Nucleus accumbens (tissue), 56 donors: ENCODE measurements at regions not wholly inside any gene's neighbourhood (a gene's known extent, or its start where the extent isn't known, plus 50 kb on each side); places are given as distances from the start of the nearest gene placed in this dataset.
A peak's percentile ranks its signal among the peaks of the same experiment; 100 is the strongest.
"Not testable (repeated sequence)": the region's sequence is repeated elsewhere in the genome, so short reads cannot be mapped to it uniquely, and the experiment has no call there.

ENCODE experiments used
- DNase-seq, 56 donors: peaks; one replicate each; lab custom pipeline; 2025; lab: John Stamatoyannopoulos, UW

GRCh38 chr15:66634540-66634939 lies 67.5 kb upstream of the SMAD6 start:
- DNase-seq: no peak

DNA sequence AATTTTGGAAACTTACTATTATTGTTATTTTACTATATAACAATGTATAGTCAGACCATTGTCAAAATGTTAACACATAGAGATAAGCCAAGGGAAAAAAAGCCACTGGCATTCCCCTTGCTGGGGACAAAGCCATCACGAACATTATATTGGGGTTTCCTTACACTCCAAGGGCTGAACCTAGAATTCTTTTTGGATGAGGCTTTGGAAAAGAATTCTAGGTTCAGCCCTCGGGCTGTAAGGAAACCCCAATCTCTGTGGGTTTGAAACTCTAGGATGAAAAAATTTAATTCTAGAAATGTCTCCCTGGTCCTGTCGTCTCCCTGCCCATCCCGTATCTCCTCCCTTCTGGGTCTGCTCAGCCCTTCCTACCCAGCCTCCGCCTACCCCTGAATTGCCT lies 67.0 kb upstream of the SMAD6 start:
- DNase-seq: no peak

- no peak for DNase-seq
These were observed 66.2 kb upstream of the SMAD6 start for GRCh38 chr15:66635817-66636216.

GRCh38 chr15:66637044-66637443 lies 65.0 kb upstream of the SMAD6 start:
- DNase-seq: not testable (repeated sequence)

DNA sequence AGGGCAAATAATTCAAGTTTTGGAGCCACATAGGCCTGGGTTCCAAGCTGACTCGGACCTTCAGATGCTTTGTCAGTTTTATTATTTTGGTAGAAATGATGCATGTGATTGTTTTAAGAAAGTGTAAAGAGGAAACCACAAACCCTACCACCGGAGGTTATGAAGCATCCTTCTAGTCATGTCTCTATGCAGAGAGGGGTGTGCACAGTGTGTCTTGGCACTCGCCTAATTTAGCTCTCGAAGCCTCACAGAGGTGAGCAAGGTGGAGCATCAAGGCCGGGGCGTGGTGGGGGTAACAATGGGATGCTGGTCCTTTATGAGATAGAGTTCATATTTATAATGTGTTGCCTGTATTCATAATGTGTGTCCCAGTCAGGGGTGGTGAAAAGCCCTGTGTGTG lies 63.7 kb upstream of the SMAD6 start:
- no peak for DNase-seq

DNA sequence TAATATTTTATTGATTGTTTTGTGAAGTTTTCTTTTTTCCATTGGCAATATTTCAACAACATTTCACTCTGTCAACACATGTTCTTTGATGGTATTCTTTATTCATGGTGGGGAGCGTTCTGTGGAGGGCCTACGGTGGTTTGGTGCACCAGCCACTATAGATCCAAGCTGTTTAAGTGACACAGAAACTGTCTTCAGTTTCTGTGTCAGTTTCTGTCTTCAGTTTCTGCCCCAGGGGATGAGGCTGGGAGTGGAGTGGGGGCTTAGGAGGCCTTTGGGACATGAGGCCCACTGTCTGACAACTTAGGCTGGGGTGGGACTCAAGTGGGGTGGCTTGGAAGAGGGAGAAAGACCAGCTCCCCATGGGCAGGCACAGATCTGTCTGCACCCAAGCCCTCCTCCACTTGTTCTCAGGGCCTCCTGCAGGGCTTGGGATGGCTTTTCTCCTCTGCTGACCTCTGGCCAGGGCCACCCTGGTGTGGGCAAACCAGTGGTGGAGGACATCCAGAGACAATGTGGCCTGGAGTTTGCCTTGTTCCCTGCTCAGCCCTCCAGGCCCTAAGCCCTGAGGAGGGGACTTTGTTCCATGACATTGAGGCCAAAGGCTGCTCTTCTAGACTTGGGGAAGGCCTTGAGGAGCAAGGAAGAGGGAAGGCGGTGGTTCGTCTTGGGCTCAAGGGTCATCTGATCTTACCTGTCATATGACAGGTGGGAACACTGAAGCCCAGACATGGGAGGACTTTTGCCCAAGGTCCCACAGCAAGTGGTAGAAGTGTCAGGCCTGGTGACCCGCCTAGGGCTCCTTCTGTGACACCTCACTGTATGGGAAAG lies 60.3 kb upstream of the SMAD6 start:
- DNase-seq: no peak

DNA sequence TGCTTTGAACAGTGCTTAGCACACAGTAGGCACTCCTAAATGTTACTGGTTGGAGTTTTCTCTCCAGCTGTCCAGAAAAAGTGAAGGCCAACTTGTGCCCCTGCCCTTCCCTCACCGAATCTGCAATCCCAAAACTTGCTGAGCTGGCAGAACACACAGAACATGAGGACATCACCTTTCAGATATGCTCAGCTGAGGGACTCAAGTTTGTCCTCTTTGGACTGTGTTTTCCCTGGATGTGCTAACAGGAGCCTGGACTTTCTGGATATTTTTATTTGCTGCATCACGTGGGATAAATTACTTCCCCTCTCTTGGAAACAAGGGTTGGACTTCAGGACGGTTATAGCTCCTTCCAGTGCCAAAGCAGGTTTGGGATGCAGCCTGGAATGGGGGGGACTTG lies 59.5 kb upstream of the SMAD6 start:
- no peak for DNase-seq

GRCh38 chr15:66643033-66643432 lies 59.0 kb upstream of the SMAD6 start:
- DNase-seq: no peak

DNA sequence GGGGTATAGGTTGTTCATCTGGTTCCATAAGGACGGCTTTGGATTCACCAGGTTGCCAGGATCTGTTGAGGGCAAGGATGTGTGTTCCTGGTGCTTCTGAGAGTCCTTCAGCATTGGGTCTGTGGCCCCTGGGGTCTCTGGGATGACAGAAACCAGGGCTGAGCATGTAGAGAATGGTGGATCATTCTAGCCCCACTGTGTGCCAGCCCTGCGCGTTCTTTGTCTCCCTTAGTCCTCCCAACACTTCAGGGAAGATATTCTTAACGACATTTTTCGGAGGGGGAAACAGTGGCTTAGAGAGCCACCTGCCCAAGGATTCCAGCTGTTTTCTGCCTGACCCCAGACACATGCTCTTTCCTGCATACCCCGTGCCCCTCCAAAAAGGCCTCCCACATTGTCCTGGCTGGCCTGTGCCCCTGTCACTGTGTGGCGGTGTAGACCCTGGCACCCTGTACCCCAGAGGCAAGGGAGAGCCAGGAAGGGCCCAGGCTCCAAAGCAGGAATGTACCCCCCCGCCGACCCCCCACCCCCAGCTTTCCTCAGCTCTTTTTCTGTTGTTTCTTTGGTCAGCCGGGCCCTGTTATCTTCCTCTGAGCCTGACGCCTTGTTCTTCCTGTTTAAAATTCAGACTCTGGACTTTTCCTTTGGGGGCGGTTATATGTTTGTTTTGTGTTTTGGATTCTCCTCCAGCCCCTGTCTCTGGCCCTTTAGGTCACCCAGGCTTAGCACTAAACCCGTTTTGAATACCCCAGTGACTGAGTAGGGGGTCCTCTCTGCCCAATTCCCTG lies 57.8 kb upstream of the SMAD6 start:
- no peak for DNase-seq

GRCh38 chr15:66644869-66645268 lies 57.2 kb upstream of the SMAD6 start:
- DNase-seq: no peak

DNA sequence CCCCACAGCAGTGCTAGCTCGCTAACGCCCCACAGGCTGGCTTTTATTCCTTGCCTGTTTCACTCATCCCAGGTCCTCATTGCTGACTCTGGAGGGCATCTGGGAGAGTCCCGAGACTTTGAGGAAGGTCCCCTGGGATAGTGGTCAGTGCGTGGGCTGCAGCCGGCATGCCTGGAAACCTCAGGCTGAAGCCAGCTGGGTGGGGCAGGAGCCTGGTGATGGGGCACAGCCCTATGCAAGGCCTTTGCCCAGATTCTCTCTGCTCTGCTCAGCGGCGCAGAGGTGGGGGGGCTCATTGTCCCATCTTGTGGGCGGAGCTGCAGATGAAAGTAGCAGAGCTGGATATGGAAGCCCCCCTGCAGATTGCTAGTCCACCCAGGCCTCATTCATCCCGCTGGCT lies 55.7 kb upstream of the SMAD6 start:
- no peak for DNase-seq

DNA sequence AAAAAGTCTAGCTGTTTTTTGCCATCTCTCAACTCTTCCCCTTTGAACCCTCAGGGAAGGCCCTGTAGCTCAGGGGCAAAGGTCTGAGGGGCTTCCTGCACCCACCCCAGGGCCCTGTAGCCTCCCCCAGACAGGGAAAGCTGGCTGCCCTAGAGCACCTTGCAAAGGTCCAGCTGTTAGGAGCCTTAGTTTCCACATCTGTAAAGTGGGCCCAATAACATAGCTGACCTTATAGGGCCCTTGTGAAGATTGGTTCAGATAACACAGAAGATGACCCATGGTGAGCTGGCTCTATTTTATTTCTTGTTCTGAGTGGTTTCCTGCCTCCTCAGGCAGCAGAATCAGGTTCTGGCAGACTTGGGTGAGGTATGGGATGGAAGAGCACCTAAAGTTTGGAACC lies 55.2 kb upstream of the SMAD6 start:
- DNase-seq: no peak

- peak in 1 of 56 donors; percentile 3 for DNase-seq
These were observed 54.7 kb upstream of the SMAD6 start for GRCh38 chr15:66647358-66647757.

DNA sequence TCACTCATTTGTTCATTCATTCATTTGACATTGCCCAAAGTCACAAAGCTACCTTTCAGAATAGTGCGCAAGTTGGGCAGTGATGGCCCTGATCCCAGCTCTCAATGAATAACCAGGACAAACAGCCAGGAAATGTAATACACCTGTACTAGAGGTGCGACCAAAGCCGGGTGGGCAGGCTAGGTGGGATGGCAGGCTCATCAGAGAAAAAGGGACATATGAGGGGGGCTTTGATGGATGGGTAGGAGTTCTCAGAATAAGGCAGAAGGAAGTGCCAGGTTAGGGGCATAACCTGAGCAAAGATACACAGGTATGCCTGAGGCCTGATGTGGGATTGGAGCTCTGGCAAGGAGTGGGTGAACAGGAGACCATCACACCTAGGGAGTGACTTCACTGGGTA lies 53.4 kb upstream of the SMAD6 start:
- no peak for DNase-seq

DNA sequence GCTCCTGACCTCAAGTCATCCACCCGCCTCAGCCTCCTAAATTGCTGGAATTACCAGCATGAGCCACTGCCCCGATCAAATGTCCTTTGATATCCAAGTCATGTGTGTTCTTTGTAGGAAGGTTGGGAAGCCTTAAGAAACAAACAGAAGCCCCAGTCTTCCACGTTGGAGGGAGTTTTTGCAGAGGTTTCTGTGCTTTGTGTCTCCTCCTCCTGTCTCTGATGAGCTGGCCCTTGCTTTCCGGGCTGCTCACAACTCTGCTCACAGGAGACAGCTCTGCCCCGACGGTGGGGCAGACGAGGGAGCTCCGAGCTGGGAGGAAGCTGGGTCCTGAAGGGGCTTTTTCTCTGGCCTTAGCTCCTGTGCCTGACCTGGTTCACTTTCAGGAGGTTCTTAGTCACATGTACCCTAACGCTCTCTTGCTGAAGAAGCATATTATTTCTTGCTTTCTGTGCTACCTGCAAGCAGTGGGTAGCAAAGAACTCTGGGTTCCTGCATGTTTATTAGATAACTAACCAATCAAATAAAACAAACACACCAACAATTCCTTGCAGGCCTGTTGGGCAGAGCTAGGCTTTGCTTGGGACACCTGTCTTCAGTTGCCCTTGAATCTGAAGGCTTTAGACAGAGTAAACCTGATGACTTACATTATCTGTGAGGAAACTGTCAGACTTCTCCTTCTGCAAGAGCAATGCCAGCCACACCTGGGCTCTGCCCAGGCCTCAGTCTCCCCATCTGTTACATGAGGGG lies 52.6 kb upstream of the SMAD6 start:
- DNase-seq: no peak

GRCh38 chr15:66650433-66650832 lies 51.6 kb upstream of the SMAD6 start:
- peak in 1 of 56 donors; percentile 9 for DNase-seq

GRCh38 chr15:66651198-66651597 lies 50.8 kb upstream of the SMAD6 start:
- DNase-seq: no peak

- no peak for DNase-seq
These were observed 50.0 kb upstream of the SMAD6 start for GRCh38 chr15:66651913-66652642.
